K562 (cell line): ENCODE measurements at regions not wholly inside any gene's neighbourhood (a gene's known extent, or its start where the extent isn't known, plus 50 kb on each side); places are given as distances from the start of the nearest gene placed in this dataset.

Source experiments
- ATAC-seq: fragments of 200-7000 bp; cut with Tn5 transposase; 3 replicates; pipeline ENCODE4 v1.9.1; 2020; ENCODE audit warnings: moderate library complexity
- BruUV-seq: library from RNA; stranded (reverse); fragments of 400-500 nt; replicated peaks from 2 replicates; lab custom pipeline; 2021; lab: Mats Ljungman, UMichigan
- CTCF ChIA-PET: fragments of 300-600 bp; formaldehyde crosslinking; extraction: SDS; loops from one replicate; lab custom pipeline; 2021; ENCODE audit warnings: low intra/inter-chr PET ratio; lab: Yijun Ruan, JAX
- POLR2A ChIA-PET: fragments of 300-600, 350-650 bp; sonication (Branson Sonifier 250); formaldehyde crosslinking; extraction: SDS; loops from one replicate; lab custom pipeline; 2021; ENCODE audit warnings: antibody characterized with exemption, inconsistent platforms; lab: Yijun Ruan, JAX
- DNase-seq, 4 experiments: peaks; one replicate each; pipeline versions ENCODE4 v3.0.0 to v3.0.0-alpha.2; 2011 to 2018; ENCODE audit warnings: low spot score in 3 of 4, mixed read lengths in 3 of 4; ENCODE audit errors: extremely low read depth in 1 of 4
- FAIRE-seq: peaks from 2 replicates; lab custom pipeline; 2011; peaks lifted over from hg19 to GRCh38; lab: Jason Lieb, UNC
- H2AFZ ChIP-seq: 2 replicates; pipeline ENCODE4 v1.6.0; 2011; ENCODE audit warnings: low read depth, low read length, control low read depth, inconsistent platforms
- H3K27ac ChIP-seq: fragments of 200-600 bp; 3 replicates; pipeline ENCODE4 v1.8.0; 2011; ENCODE audit warnings: low read depth, mild to moderate bottlenecking, control low read depth, inconsistent platforms, low read length, moderate library complexity, mixed read lengths; ENCODE audit errors: extremely low read depth
- H3K27me3 ChIP-seq, 2 experiments: fragments of 300-600 bp in 1 of 2; 2 replicates in 1 of 2; 3 replicates in 1 of 2; pipeline versions ENCODE4 v1.6.0 to v1.8.0; 2011; ENCODE audit warnings: inconsistent platforms in 2 of 2, low read length in 2 of 2, mild to moderate bottlenecking in 1 of 2, mixed read lengths in 1 of 2, moderate library complexity in 1 of 2; ENCODE audit not compliant: control insufficient read depth in 2 of 2, insufficient read depth in 2 of 2
- H3K36me3 ChIP-seq: fragments of 300-600 bp; 3 replicates; pipeline ENCODE4 v1.8.0; 2011; ENCODE audit warnings: mild to moderate bottlenecking, low read length, inconsistent platforms; ENCODE audit not compliant: control insufficient read depth, insufficient read depth
- H3K4me1 ChIP-seq, 2 experiments: fragments of 200-600 bp in 1 of 2; replicated peaks in 1 of 2; 2 replicates in 1 of 2; 3 replicates in 1 of 2; pipeline versions ENCODE4 v1.5.1 to v1.8.0; 2011; ENCODE audit warnings: inconsistent platforms in 2 of 2, low read length in 2 of 2, mild to moderate bottlenecking in 1 of 2, mixed read lengths in 1 of 2, moderate library complexity in 1 of 2; ENCODE audit not compliant: control insufficient read depth in 2 of 2, insufficient read depth in 2 of 2
- H3K4me2 ChIP-seq: 2 replicates; pipeline ENCODE4 v1.6.1; 2011; ENCODE audit warnings: low read length, control low read depth, inconsistent platforms, mixed read lengths; ENCODE audit not compliant: insufficient read depth
- H3K4me3 ChIP-seq: fragments of 200-600 bp; sonication (generic), shearing (Covaris generic); 2 replicates; pipeline ENCODE4 v1.5.1; 2016; ENCODE audit warnings: control low read depth, inconsistent platforms
- H3K79me2 ChIP-seq: fragments of 200-600 bp; 3 replicates; pipeline ENCODE4 v1.8.0; 2011; ENCODE audit warnings: low read length, inconsistent platforms; ENCODE audit not compliant: control insufficient read depth, insufficient read depth
- H3K9ac ChIP-seq, 2 experiments: 2 replicates each; pipeline versions ENCODE4 v1.6.0 to v1.6.1; 2011; ENCODE audit warnings: low read depth in 2 of 2, low read length in 2 of 2, control low read depth in 1 of 2, inconsistent platforms in 1 of 2, mild to moderate bottlenecking in 1 of 2, mixed read lengths in 1 of 2; ENCODE audit not compliant: insufficient read depth in 1 of 2
- H3K9me1 ChIP-seq: one replicate; pipeline ENCODE4 v1.6.0; 2011; ENCODE audit warnings: inconsistent platforms, mild to moderate bottlenecking, low read length, moderate library complexity; ENCODE audit not compliant: control insufficient read depth, insufficient read depth
- H3K9me3 ChIP-seq: replicated peaks from 2 replicates; pipeline ENCODE4 v1.5.1; 2011; ENCODE audit warnings: low read depth, low read length, inconsistent platforms; ENCODE audit not compliant: control insufficient read depth, insufficient read depth
- H4K20me1 ChIP-seq: replicated peaks from 2 replicates; pipeline ENCODE4 v1.6.1; 2011; ENCODE audit warnings: low read length, inconsistent platforms, mixed read lengths; ENCODE audit not compliant: control insufficient read depth, insufficient read depth
- CTBP1 ChIP-seq: fragments of 450-650 bp; IDR thresholded peaks from 2 replicates; pipeline ENCODE4 v1.6.1; 2016; ENCODE audit warnings: borderline replicate concordance
- GTF3C2 ChIP-seq: IDR thresholded peaks from 3 replicates; pipeline ENCODE4 v1.6.1; 2011; ENCODE audit warnings: borderline replicate concordance, mild to moderate bottlenecking, moderate library complexity; ENCODE audit not compliant: insufficient read length; ENCODE audit errors: extremely low read depth
- LARP7 ChIP-seq: fragments of 450-650 bp; IDR thresholded peaks from 2 replicates; pipeline ENCODE4 v1.6.1; 2016
- MAZ ChIP-seq, 2 experiments: fragments of 450-650 bp in 1 of 2; sonication (generic) in 1 of 2; formaldehyde crosslinking; IDR thresholded peaks in 1 of 2; conservative IDR thresholded peaks in 1 of 2; 2 replicates each; pipeline versions ENCODE4 v1.4.0 to v1.5.0; 2020; ENCODE audit warnings: mild to moderate bottlenecking in 1 of 2, missing genetic modification reagents in 1 of 2
- NBN ChIP-seq: fragments of 450-650 bp; IDR thresholded peaks from 2 replicates; pipeline ENCODE4 v1.6.1; 2016; ENCODE audit warnings: low read depth, mild to moderate bottlenecking
- NFE2L1 ChIP-seq: fragments of 450-650 bp; IDR thresholded peaks from 2 replicates; pipeline ENCODE4 v1.6.1; 2016; ENCODE audit warnings: missing genetic modification characterization, low read depth, mild to moderate bottlenecking, missing compliant biosample characterization, moderate library complexity, borderline replicate concordance
- PHTF2 ChIP-seq: fragments of 250-450 bp; sonication (Bioruptor Pico); IDR thresholded peaks from 2 replicates; pipeline ENCODE4 v1.5.0; 2021; ENCODE audit warnings: mild to moderate bottlenecking
- U2AF2 ChIP-seq: fragments of 200-400 bp; formaldehyde crosslinking; optimal IDR thresholded peaks from 2 replicates; pipeline ENCODE3; 2017; ENCODE audit warnings: low read depth, mild to moderate bottlenecking, low read length
- WGBS: fragments of 100-300 bp; shearing (Covaris generic); methylation state at CpG from one replicate; pipeline ENCODE4 v1.1.6; 2016; ENCODE audit warnings: low coverage, mixed read lengths; ENCODE audit not compliant: insufficient coverage; ENCODE audit errors: missing lambda C conversion rate; 5-methylcytosine and 5-hydroxymethylcytosine counted together
- in situ Hi-C: fragments of 300-500 bp; cut with MboI; formaldehyde crosslinking; loops from 4 replicates; pipeline ENCODE4 v1.15.0; 2018; ENCODE audit warnings: inconsistent platforms, mixed read lengths
- intact Hi-C: fragments of 100-400 bp; cut with micrococcal nuclease; formaldehyde crosslinking; loops from 2 replicates; pipeline ENCODE4 v1.14.2; 2022

GRCh38 chr12:3336606-3337311 is 154.2 kb upstream of the PRMT8 start:
- no peak for TF ChIP-seq PHTF2 (CRISPR knock-in tag)
- no peak for TF ChIP-seq CTBP1
- no peak for TF ChIP-seq MAZ (CRISPR knock-in tag; conservative IDR thresholded peaks at IDR 0.05 in 1 of 2, IDR thresholded peaks at IDR 0.05 in 1 of 2)
- TF ChIP-seq U2AF2: no peak
- Histone ChIP-seq H4K20me1 (no peaks in the 10 kb centered on the region; the same call in 1 of the 2 replicates), H3K4me2 (no peak overlapping the region), H3K79me2 (no peaks in the 10 kb centered on the region), H3K27me3 (peaks cover 0 to 1% of the 10 kb centered on the region in 2 experiments; a peak in 1 of 5 replicates), H3K9me1 (no peaks in the 10 kb centered on the region), H3K27ac (no peak overlapping the region), H3K9me3 (no peaks in the 10 kb centered on the region), H3K4me3 (no peak overlapping the region), H3K4me1 (no peaks in the 10 kb centered on the region), H3K9ac (no peak overlapping the region), H2AFZ (no peak overlapping the region), H3K36me3 (no peaks in the 10 kb centered on the region)
- CTCF ChIA-PET: no interaction called here
- BruUV-seq: no TSS peak
- no peak for FAIRE-seq
- no peak for DNase-seq
- in situ Hi-C loops: no loop called here
- no peak for ATAC-seq
- POLR2A ChIA-PET: no interaction called here
- 0% methylated on average over 7 of the region's 13 CpGs for WGBS
- intact Hi-C loops: no loop called here

- WGBS: 0% methylated on average over 5 of the region's 5 CpGs
- no peaks in the 10 kb centered on the region for H3K4me1 ChIP-seq
- H4K20me1 ChIP-seq: no peaks in the 10 kb centered on the region; the same call in 1 of the 2 replicates
- in situ Hi-C loops (no loop called here), intact Hi-C loops (no loop called here)
- H3K36me3 ChIP-seq: no peaks in the 10 kb centered on the region
- no peak overlapping the region for H3K4me2 ChIP-seq
- ChIA-PET POLR2A (interaction anchor here (0.8 kb wide), 1 partner anchor 27 kb away, joined by 3 read pairs; no protein-coding TSS in a partner anchor), CTCF (no interaction called here)
- no peak for FAIRE-seq
- no peaks in the 10 kb centered on the region for H3K9me3 ChIP-seq
- H3K9ac ChIP-seq: no peak overlapping the region
- H2AFZ ChIP-seq: no peak overlapping the region
- BruUV-seq: no TSS peak
- no peaks in the 10 kb centered on the region for H3K79me2 ChIP-seq
- no peak for DNase-seq
- H3K27me3 ChIP-seq: peaks cover 0 to 4% of the 10 kb centered on the region in 2 experiments; a peak in 1 of 5 replicates
- no peak overlapping the region for H3K27ac ChIP-seq
- ATAC-seq: no peak
- H3K9me1 ChIP-seq: no peaks in the 10 kb centered on the region
- no peak overlapping the region for H3K4me3 ChIP-seq
- TF ChIP-seq NFE2L1 (no peak), LARP7 (no peak), GTF3C2 (no peak), NBN (no peak)
Measured at GRCh38 chr12:3337944-3338343, 153.1 kb upstream of the PRMT8 start.
